Mucosa of descending colon (tissue), 3 donors: ENCODE measurements at regions not wholly inside any gene's neighbourhood (a gene's known extent, or its start where the extent isn't known, plus 50 kb on each side); places are given as distances from the start of the nearest gene placed in this dataset.

Experiments used
- ATAC-seq: fragments of 200-7000 bp; cut with Tn5 transposase; one replicate; pipeline ENCODE4 v1.9.1; 2020; ENCODE audit warnings: mild to moderate bottlenecking, moderate library complexity
- DNase-seq, 3 donors: peaks; one replicate each; pipeline ENCODE4 v3.0.0-alpha.2; 2020
- H3K36me3 ChIP-seq: fragments of 200-600 bp; one replicate; pipeline ENCODE4 v1.8.0; 2021; ENCODE audit warnings: low read depth, mild to moderate bottlenecking
- H3K4me1 ChIP-seq: fragments of 200-600 bp; one replicate; pipeline ENCODE4 v1.8.0; 2021; ENCODE audit warnings: low read depth, mild to moderate bottlenecking
- H3K4me3 ChIP-seq: fragments of 200-600 bp; one replicate; pipeline ENCODE4 v1.8.0; 2021; ENCODE audit warnings: mild to moderate bottlenecking
- H3K9me3 ChIP-seq: fragments of 200-600 bp; one replicate; pipeline ENCODE4 v1.8.0; 2021; ENCODE audit warnings: mild to moderate bottlenecking
- CTCF ChIP-seq: fragments of 200-600 bp; IDR thresholded peaks from one replicate; pipeline ENCODE4 v1.8.0; 2022; ENCODE audit warnings: antibody characterized with exemption, mild to moderate bottlenecking
- intact Hi-C, 2 donors: fragments of 100-400 bp; cut with DNase I in 1 of 2; cut with micrococcal nuclease in 1 of 2; formaldehyde crosslinking; loops; one replicate each; pipeline versions ENCODE4 v1.11.0 to v1.11.1; 2022; cut with DNase I, micrococcal nuclease
- donor health status: DM: no; HTN: no; CAD: no; lungs with moderate emphysema.
- donor health status: DM: no; HTN: no; CAD: no.
- donor health status: DM: no; HTN: yes; CAD: no.

GRCh38 chr2:136378712-136379595, 261.0 kb upstream of the CXCR4 start:
- Histone ChIP-seq H3K36me3 (no peaks in the 10 kb centered on the region), H3K9me3 (no peaks in the 10 kb centered on the region), H3K4me1 (no peaks in the 10 kb centered on the region), H3K4me3 (no peak overlapping the region)
- peak; percentile 22 for TF ChIP-seq CTCF
- DNase-seq (peak in 2 of 3 donors; percentile 46 to 76), ATAC-seq (peak; percentile 73)
- intact Hi-C loops = loop anchor here in 1 of 2 donors (2.0 kb wide), 1 partner anchor 466 kb away; no protein-coding TSS in a partner anchor

- intact Hi-C loops = loop anchor here in 1 of 2 donors (2.0 kb wide), 1 partner anchor 465 kb away; no protein-coding TSS in a partner anchor
- no peak for TF ChIP-seq CTCF
- no peaks in the 10 kb centered on the region for H3K4me1 ChIP-seq
- H3K4me3 ChIP-seq = no peak overlapping the region
- ATAC-seq = no peak
- DNase-seq = no peak
- H3K9me3 ChIP-seq = no peaks in the 10 kb centered on the region
- H3K36me3 ChIP-seq = no peaks in the 10 kb centered on the region
These were observed 259.8 kb upstream of the CXCR4 start for GRCh38 chr2:136377423-136378382.

- Histone ChIP-seq H3K9me3 (no peaks in the 10 kb centered on the region), H3K4me1 (no peaks in the 10 kb centered on the region), H3K36me3 (no peaks in the 10 kb centered on the region), H3K4me3 (no peak overlapping the region)
- DNase-seq (no peak), ATAC-seq (peak; percentile 45)
- intact Hi-C loops = no loop called here
- TF ChIP-seq CTCF = no peak
These were observed 258.9 kb upstream of the CXCR4 start for GRCh38 chr2:136376798-136377211.

- no peaks in the 10 kb centered on the region for H3K9me3 ChIP-seq
- DNase-seq = no peak
- TF ChIP-seq CTCF = no peak
- intact Hi-C loops = no loop called here
- H3K36me3 ChIP-seq = no peaks in the 10 kb centered on the region
- ATAC-seq = peak; percentile 33
- no peak overlapping the region for H3K4me3 ChIP-seq
- no peaks in the 10 kb centered on the region for H3K4me1 ChIP-seq
These were observed 258.3 kb upstream of the CXCR4 start for GRCh38 chr2:136376211-136376610.

DNA sequence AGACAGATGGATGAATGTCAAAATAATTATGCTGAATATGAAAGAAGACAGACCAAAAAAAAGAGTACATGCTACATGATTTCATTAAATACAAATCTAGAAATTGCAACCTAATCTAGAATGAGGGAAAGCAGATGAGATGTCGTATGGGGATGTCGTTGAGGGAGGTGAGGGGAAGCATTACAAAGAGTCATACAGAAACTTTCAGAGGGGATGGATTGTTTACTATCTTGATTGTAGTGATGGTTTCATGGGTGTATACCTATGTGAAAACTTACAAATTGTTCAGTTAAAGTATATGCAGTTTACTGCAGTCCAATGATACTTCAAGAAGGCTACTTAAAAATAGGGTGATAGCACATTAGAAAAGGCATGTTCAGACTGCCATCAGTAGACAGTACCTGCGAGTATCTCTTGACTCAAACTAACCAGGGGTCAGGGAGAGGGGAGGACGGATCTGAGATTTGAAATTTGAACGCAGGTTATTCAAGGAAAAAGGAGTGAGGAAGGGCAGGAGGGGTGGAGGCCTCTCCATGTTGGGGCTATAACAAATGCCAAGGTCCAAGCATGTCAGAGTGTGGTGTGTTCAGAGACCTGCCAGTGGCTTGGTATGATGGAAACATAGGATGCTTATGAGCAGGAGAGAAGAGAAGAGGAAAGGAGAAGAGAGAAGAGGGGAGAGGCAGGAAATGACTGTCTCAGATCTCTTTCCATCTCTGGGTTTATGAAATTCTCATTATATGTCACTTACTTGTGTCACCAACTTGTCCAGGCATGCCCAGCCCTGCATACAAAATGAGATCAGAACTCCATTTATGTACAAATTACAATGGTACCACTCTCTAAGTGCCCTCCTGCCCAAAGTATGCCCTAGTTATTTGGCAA, 257.3 kb upstream of the CXCR4 start:
- intact Hi-C loops = no loop called here

More for the DNA sequence above, 257.3 kb upstream of the CXCR4 start:
- TF ChIP-seq CTCF = no peak
- no peaks in the 10 kb centered on the region for H3K9me3 ChIP-seq
- DNase-seq (no peak), ATAC-seq (no peak)
- H3K36me3 ChIP-seq = no peaks in the 10 kb centered on the region
- H3K4me1 ChIP-seq = no peaks in the 10 kb centered on the region
- no peak overlapping the region for H3K4me3 ChIP-seq
